ENCODE measurements at regions not wholly inside any gene's neighbourhood (a gene's known extent, or its start where the extent isn't known, plus 50 kb on each side); places are given as distances from the start of the nearest gene placed in this dataset.

DNA sequence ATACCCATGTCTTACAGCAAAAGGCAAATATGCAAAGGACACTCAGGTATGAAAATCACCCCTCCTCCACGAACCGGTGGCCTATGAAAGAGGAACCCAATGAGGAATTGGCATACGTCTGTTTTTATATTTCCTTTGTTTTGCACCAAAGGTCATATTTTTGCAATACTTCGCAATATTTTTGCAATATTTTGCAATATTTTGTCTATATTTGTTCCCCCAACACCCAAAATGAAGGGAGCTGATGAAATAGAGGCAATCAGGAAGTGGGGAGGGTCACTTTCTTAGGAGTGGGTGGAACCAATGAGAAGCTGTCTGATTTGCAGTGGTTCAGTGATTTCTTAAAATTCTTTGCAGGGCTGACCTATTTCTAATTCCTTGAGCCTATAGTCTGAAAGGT, 296.8 kb upstream of the TSHZ2 start:
- H3K4me1 Mint-ChIP-seq = peaks cover 36% of the 10 kb centered on the region
- ATAC-seq (no peak), DNase-seq (ENCODE audit: low spot score) (no peak)
- no peak overlapping the region for H3K4me3 Mint-ChIP-seq
- no peaks in the 10 kb centered on the region for H3K27me3 Mint-ChIP-seq (ENCODE audit: low read depth)
- CTCF ChIA-PET = no interaction called here
- TF ChIP-seq, protein P1, sequence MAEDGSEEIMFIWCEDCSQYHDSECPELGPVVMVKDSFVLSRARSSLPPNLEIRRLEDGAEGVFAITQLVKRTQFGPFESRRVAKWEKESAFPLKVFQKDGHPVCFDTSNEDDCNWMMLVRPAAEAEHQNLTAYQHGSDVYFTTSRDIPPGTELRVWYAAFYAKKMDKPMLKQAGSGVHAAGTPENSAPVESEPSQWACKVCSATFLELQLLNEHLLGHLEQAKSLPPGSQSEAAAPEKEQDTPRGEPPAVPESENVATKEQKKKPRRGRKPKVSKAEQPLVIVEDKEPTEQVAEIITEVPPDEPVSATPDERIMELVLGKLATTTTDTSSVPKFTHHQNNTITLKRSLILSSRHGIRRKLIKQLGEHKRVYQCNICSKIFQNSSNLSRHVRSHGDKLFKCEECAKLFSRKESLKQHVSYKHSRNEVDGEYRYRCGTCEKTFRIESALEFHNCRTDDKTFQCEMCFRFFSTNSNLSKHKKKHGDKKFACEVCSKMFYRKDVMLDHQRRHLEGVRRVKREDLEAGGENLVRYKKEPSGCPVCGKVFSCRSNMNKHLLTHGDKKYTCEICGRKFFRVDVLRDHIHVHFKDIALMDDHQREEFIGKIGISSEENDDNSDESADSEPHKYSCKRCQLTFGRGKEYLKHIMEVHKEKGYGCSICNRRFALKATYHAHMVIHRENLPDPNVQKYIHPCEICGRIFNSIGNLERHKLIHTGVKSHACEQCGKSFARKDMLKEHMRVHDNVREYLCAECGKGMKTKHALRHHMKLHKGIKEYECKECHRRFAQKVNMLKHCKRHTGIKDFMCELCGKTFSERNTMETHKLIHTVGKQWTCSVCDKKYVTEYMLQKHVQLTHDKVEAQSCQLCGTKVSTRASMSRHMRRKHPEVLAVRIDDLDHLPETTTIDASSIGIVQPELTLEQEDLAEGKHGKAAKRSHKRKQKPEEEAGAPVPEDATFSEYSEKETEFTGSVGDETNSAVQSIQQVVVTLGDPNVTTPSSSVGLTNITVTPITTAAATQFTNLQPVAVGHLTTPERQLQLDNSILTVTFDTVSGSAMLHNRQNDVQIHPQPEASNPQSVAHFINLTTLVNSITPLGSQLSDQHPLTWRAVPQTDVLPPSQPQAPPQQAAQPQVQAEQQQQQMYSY (CRISPR knock-in tag; IDR thresholded peaks at IDR 0.05) = no peak
- TF ChIP-seq ATF1 (CRISPR knock-in tag; IDR thresholded peaks at IDR 0.05) (no peak), CREM (CRISPR knock-in tag; IDR thresholded peaks at IDR 0.05) (no peak), ZNF263 (CRISPR knock-in tag; IDR thresholded peaks at IDR 0.05; ENCODE audit: low read depth) (no peak), ZNF219 (CRISPR knock-in tag; IDR thresholded peaks at IDR 0.05; ENCODE audit: borderline replicate concordance) (no peak), TP53 (CRISPR knock-in tag; IDR thresholded peaks at IDR 0.05) (no peak)
- TF ChIP-seq, protein P2, sequence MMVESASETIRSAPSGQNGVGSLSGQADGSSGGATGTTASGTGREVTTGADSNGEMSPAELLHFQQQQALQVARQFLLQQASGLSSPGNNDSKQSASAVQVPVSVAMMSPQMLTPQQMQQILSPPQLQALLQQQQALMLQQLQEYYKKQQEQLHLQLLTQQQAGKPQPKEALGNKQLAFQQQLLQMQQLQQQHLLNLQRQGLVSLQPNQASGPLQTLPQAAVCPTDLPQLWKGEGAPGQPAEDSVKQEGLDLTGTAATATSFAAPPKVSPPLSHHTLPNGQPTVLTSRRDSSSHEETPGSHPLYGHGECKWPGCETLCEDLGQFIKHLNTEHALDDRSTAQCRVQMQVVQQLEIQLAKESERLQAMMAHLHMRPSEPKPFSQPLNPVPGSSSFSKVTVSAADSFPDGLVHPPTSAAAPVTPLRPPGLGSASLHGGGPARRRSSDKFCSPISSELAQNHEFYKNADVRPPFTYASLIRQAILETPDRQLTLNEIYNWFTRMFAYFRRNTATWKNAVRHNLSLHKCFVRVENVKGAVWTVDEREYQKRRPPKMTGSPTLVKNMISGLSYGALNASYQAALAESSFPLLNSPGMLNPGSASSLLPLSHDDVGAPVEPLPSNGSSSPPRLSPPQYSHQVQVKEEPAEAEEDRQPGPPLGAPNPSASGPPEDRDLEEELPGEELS (CRISPR knock-in tag; IDR thresholded peaks at IDR 0.05) = no peak
- TF ChIP-seq, protein P3, sequence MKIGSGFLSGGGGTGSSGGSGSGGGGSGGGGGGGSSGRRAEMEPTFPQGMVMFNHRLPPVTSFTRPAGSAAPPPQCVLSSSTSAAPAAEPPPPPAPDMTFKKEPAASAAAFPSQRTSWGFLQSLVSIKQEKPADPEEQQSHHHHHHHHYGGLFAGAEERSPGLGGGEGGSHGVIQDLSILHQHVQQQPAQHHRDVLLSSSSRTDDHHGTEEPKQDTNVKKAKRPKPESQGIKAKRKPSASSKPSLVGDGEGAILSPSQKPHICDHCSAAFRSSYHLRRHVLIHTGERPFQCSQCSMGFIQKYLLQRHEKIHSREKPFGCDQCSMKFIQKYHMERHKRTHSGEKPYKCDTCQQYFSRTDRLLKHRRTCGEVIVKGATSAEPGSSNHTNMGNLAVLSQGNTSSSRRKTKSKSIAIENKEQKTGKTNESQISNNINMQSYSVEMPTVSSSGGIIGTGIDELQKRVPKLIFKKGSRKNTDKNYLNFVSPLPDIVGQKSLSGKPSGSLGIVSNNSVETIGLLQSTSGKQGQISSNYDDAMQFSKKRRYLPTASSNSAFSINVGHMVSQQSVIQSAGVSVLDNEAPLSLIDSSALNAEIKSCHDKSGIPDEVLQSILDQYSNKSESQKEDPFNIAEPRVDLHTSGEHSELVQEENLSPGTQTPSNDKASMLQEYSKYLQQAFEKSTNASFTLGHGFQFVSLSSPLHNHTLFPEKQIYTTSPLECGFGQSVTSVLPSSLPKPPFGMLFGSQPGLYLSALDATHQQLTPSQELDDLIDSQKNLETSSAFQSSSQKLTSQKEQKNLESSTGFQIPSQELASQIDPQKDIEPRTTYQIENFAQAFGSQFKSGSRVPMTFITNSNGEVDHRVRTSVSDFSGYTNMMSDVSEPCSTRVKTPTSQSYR (CRISPR knock-in tag; IDR thresholded peaks at IDR 0.05) = no peak
- TF ChIP-seq, protein P4, sequence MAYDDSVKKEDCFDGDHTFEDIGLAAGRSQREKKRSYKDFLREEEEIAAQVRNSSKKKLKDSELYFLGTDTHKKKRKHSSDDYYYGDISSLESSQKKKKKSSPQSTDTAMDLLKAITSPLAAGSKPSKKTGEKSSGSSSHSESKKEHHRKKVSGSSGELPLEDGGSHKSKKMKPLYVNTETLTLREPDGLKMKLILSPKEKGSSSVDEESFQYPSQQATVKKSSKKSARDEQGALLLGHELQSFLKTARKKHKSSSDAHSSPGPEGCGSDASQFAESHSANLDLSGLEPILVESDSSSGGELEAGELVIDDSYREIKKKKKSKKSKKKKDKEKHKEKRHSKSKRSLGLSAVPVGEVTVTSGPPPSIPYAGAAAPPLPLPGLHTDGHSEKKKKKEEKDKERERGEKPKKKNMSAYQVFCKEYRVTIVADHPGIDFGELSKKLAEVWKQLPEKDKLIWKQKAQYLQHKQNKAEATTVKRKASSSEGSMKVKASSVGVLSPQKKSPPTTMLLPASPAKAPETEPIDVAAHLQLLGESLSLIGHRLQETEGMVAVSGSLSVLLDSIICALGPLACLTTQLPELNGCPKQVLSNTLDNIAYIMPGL (CRISPR knock-in tag; IDR thresholded peaks at IDR 0.05) = no peak
- POLR2A ChIA-PET = no interaction called here
- H3K36me3 Mint-ChIP-seq = no peaks in the 10 kb centered on the region; the same call in 1 of the 2 replicates
- H3K9me3 Mint-ChIP-seq = peaks cover 10% of the 10 kb centered on the region
- H3K27ac Mint-ChIP-seq = no peak overlapping the region

DNA sequence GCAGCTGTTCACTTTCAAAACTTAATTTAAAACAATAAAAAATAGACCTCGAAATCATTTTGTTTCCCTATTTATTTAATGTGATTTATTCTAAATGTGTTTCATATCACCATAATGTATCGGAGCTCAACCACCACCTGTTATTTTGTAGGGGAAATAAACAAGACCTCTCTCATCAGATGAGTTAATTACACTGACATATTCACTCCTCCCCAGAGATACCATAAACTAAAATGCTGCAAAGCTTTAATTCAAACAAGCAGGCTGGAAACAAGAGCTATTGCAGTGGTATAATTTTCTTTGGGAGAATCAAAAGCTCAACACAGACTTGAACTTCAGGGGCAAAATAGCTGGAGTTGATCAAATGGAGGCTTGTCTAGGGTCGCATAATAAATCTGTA, 303.5 kb upstream of the TSHZ2 start:
- no peak overlapping the region for H3K4me3 Mint-ChIP-seq
- no peak for DNase-seq (ENCODE audit: low spot score)
- no peak for ATAC-seq
- H3K4me1 Mint-ChIP-seq = no peaks in the 10 kb centered on the region
- POLR2A ChIA-PET = no interaction called here
- CTCF ChIA-PET = no interaction called here
- no peak overlapping the region for H3K27ac Mint-ChIP-seq
- peaks cover 5% of the 10 kb centered on the region for H3K9me3 Mint-ChIP-seq
- H3K36me3 Mint-ChIP-seq = no peaks in the 10 kb centered on the region; the same call in 1 of the 2 replicates
- H3K27me3 Mint-ChIP-seq (ENCODE audit: low read depth) = no peaks in the 10 kb centered on the region; the same call in 1 of the 2 replicates
- TF ChIP-seq CBFB (CRISPR knock-in tag; IDR thresholded peaks at IDR 0.05; ENCODE audit: low read depth) = no peak

DNA sequence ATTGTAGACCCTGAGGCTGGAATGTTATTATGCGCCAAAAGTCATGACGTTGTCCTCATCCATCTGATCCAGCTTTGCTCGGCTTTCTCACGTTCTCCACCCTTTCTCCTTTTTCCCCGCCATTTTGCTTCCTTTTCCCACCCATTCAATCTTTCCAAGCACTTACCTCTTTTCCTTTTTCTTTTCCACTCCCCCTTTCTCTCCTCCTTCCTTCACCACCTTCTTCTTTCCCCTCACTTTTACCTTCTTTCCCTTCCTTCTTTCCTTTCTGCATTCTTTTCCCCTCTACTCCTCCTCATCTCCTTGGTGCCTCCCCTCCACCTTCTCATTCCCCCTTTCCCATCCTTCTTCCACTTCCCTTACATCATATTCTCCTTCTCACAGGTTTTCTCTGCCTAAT, 304.8 kb upstream of the TSHZ2 start:
- no peak for DNase-seq (ENCODE audit: low spot score)
- Mint-ChIP-seq H3K27ac (no peak overlapping the region; the same call in 1 of the 2 replicates), H3K36me3 (no peaks in the 10 kb centered on the region), H3K27me3 (ENCODE audit: low read depth) (no peaks in the 10 kb centered on the region; the same call in 1 of the 2 replicates), H3K9me3 (no peaks in the 10 kb centered on the region; the same call in 1 of the 2 replicates), H3K4me1 (no peaks in the 10 kb centered on the region), H3K4me3 (no peak overlapping the region)
- TF ChIP-seq ATF1 (CRISPR knock-in tag; IDR thresholded peaks at IDR 0.05) (no peak), NFE2L1 (CRISPR knock-in tag; IDR thresholded peaks at IDR 0.05) (no peak), JUN (CRISPR knock-in tag; IDR thresholded peaks at IDR 0.05) (no peak)
- TF ChIP-seq, protein P5, sequence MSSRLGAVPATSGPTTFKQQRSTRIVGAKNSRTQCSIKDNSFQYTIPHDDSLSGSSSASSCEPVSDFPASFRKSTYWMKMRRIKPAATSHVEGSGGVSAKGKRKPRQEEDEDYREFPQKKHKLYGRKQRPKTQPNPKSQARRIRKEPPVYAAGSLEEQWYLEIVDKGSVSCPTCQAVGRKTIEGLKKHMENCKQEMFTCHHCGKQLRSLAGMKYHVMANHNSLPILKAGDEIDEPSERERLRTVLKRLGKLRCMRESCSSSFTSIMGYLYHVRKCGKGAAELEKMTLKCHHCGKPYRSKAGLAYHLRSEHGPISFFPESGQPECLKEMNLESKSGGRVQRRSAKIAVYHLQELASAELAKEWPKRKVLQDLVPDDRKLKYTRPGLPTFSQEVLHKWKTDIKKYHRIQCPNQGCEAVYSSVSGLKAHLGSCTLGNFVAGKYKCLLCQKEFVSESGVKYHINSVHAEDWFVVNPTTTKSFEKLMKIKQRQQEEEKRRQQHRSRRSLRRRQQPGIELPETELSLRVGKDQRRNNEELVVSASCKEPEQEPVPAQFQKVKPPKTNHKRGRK (CRISPR knock-in tag; IDR thresholded peaks at IDR 0.05; ENCODE audit: borderline replicate concordance) = 0 out of 2 replicates have a peak, but pooled peaks have one; percentile 48
- ChIA-PET POLR2A (no interaction called here), CTCF (no interaction called here)
- ATAC-seq = no peak

Measured in WTC11 (cell line).